ENCODE measurements at regions not wholly inside any gene's neighbourhood (a gene's known extent, or its start where the extent isn't known, plus 50 kb on each side); places are given as distances from the start of the nearest gene placed in this dataset.

GRCh38 chr16:85317704-85318103 is 205.4 kb upstream of the CIBAR2 start (continued):
- TF ChIP-seq FOXJ3 (CRISPR knock-in tag; IDR thresholded peaks at IDR 0.05) = no peak
- TF ChIP-seq FOXM1 (IDR thresholded peaks at IDR 0.05; ENCODE audit: low read depth) = no peak
- no peak for TF ChIP-seq TAF1 (IDR thresholded peaks at IDR 0.05; ENCODE audit: borderline replicate concordance, low read depth, low read length)

GRCh38 chr16:85319208-85319983 is 207.1 kb upstream of the CIBAR2 start:
- no peak for DNase-seq
- WGBS (ENCODE audit: low lambda C conversion rate) = 93% methylated on average over 22 of the region's 24 CpGs
- Histone ChIP-seq H3K79me2 (ENCODE audit: insufficient read depth) (no peaks in the 10 kb centered on the region; the same call in none of the 2 replicates), H3K9me2 (no peaks in the 10 kb centered on the region), H3K4me3 (ENCODE audit: low read depth in 2 of 2, low read length in 1 of 2) (no peak overlapping the region), H3K27me3 (ENCODE audit: insufficient read depth) (no peaks in the 10 kb centered on the region), H3K4me2 (no peak overlapping the region), H3K36me3 (replicated peaks in 1 of 2; ENCODE audit: control insufficient read depth in 1 of 2, insufficient read depth in 2 of 2, low read length in 1 of 2) (no peaks in the 10 kb centered on the region), H3K27ac (ENCODE audit: low read depth in 2 of 2, low read length in 1 of 2) (peak overlapping the region in 1 of 2 experiments; percentile 51; a peak in 1 of 4 replicates), H3F3A (replicated peaks; ENCODE audit: insufficient read depth) (peaks cover 2% of the 10 kb centered on the region), H3K9me3 (no peaks in the 10 kb centered on the region), H3K9ac (no peak overlapping the region), H2AFZ (ENCODE audit: low read depth) (no peak overlapping the region), H4K20me1 (ENCODE audit: insufficient read depth) (peaks cover 9% of the 10 kb centered on the region; the same call in 1 of the 2 replicates), H3K4me1 (ENCODE audit: control insufficient read depth in 1 of 2, insufficient read depth in 2 of 2, low read depth in 1 of 2, low read length in 1 of 2) (peaks cover 4 to 57% of the 10 kb centered on the region in 2 experiments; a peak in 1 of 4 replicates)
- POLR2A ChIA-PET = interaction anchor here (0.6 kb wide), 1 partner anchor 71 kb away, joined by 3 read pairs; no protein-coding TSS in a partner anchor
- CTCF ChIA-PET = interaction anchor here (0.7 to 3.8 kb wide), 12 partner anchors 11 to 233 kb away, joined by 3 to 14 read pairs (median 4); no protein-coding TSS in a partner anchor
- TF ChIP-seq TCF12 (IDR thresholded peaks at IDR 0.05) = no peak
- no peak for TF ChIP-seq RFX5 (IDR thresholded peaks at IDR 0.05; ENCODE audit: low read length)
- no peak for TF ChIP-seq YY1 (IDR thresholded peaks at IDR 0.05; ENCODE audit: low read depth)
- TF ChIP-seq TAF1 (IDR thresholded peaks at IDR 0.05; ENCODE audit: borderline replicate concordance, low read depth, low read length) = no peak
- TF ChIP-seq ELF1 (IDR thresholded peaks at IDR 0.05) = no peak
- TF ChIP-seq EP300 (IDR thresholded peaks at IDR 0.05; ENCODE audit: borderline replicate concordance in 1 of 2, low read depth in 1 of 2, low read length in 1 of 2) = no peak
- no peak for TF ChIP-seq FOXJ3 (CRISPR knock-in tag; IDR thresholded peaks at IDR 0.05)
- no peak for TF ChIP-seq NRF1 (IDR thresholded peaks at IDR 0.05; ENCODE audit: low read depth, low read length)
- TF ChIP-seq FOXM1 (IDR thresholded peaks at IDR 0.05; ENCODE audit: low read depth) = no peak
- no peak for TF ChIP-seq RAD21 (IDR thresholded peaks at IDR 0.05; ENCODE audit: low read length)
- TF ChIP-seq JUND (IDR thresholded peaks at IDR 0.05) = no peak
- no peak for TF ChIP-seq FOSL2 (IDR thresholded peaks at IDR 0.05; ENCODE audit: borderline replicate concordance, low read depth)
- no peak for TF ChIP-seq GABPA (IDR thresholded peaks at IDR 0.05; ENCODE audit: low read depth)
- no peak for TF ChIP-seq SMC3 (IDR thresholded peaks at IDR 0.05; ENCODE audit: low read depth, low read length)
- TF ChIP-seq REST (IDR thresholded peaks at IDR 0.05; ENCODE audit: low read depth, low read length) = no peak
- no peak for TF ChIP-seq NFIC (IDR thresholded peaks at IDR 0.05; ENCODE audit: borderline replicate concordance)
- TF ChIP-seq MEF2A (IDR thresholded peaks at IDR 0.05; ENCODE audit: borderline replicate concordance, low read depth) = no peak
- TF ChIP-seq MXI1 (IDR thresholded peaks at IDR 0.05; ENCODE audit: low read depth, low read length) = no peak
- no peak for TF ChIP-seq TEAD4 (IDR thresholded peaks at IDR 0.05; ENCODE audit: borderline replicate concordance, insufficient read depth)
- no peak for TF ChIP-seq CHD2 (IDR thresholded peaks at IDR 0.05; ENCODE audit: low read length, partially characterized antibody)
